Fibroblast of villous mesenchyme (primary cell): ENCODE measurements at regions not wholly inside any gene's neighbourhood (a gene's known extent, or its start where the extent isn't known, plus 50 kb on each side); places are given as distances from the start of the nearest gene placed in this dataset.

Source experiments
- DNase-seq: peaks from one replicate; pipeline ENCODE4 v3.0.0-alpha.2; 2010; ENCODE audit warnings: low read depth
- H3K4me3 ChIP-seq: 2 replicates; pipeline ENCODE4 v1.5.1; 2011; ENCODE audit warnings: low read depth, mild to moderate bottlenecking, low read length
- TF ChIP-seq, protein P1 (sequence below): IDR thresholded peaks from 2 replicates; pipeline ENCODE4 v1.5.1; 2012; ENCODE audit warnings: low read depth, mild to moderate bottlenecking, low read length; ENCODE audit not compliant: insufficient read depth

DNA sequence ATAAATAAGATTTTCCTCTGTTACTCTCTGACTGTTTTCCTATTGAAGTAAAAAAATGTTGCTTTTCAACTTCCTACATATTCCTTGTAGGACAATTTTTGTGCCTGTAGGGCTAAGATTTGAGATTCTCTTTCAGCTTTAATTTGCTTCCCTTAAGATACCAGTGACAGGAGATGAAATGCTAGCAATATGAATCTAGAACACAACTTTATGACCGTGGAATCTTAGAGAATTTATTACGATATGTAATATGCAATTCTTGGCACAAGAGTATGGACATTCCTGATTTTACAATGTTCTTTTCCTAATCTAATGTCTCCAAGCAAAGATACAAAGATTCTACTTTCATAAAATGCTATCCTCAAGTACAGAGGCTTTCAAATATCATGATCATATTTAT is 180.9 kb downstream of the KCNE4 start:
- DNase-seq: no peak
- TF ChIP-seq, protein P1, sequence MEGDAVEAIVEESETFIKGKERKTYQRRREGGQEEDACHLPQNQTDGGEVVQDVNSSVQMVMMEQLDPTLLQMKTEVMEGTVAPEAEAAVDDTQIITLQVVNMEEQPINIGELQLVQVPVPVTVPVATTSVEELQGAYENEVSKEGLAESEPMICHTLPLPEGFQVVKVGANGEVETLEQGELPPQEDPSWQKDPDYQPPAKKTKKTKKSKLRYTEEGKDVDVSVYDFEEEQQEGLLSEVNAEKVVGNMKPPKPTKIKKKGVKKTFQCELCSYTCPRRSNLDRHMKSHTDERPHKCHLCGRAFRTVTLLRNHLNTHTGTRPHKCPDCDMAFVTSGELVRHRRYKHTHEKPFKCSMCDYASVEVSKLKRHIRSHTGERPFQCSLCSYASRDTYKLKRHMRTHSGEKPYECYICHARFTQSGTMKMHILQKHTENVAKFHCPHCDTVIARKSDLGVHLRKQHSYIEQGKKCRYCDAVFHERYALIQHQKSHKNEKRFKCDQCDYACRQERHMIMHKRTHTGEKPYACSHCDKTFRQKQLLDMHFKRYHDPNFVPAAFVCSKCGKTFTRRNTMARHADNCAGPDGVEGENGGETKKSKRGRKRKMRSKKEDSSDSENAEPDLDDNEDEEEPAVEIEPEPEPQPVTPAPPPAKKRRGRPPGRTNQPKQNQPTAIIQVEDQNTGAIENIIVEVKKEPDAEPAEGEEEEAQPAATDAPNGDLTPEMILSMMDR: no peak

DNA sequence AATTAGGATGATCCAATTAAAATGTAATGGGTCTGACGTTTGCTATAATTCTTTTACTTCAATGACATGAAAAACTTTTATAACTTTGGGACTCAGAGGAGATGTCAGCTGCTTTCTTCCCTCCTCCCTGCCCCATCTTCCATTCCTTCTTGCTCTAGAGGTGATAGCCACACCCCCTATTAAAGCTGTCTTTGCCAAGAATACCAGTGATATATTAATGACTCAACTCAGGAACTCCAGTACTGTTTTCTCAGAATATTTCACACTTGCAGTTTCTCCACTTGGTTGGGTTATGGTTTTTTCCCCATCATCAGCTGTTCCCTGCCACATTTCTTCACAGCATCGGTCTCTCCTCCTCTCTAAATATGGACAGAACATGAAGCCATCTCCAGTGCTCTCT is 184.0 kb downstream of the KCNE4 start:
- no peak for DNase-seq
- no peak overlapping the region for H3K4me3 ChIP-seq

More for the DNA sequence above, 180.9 kb downstream of the KCNE4 start:
- no peak overlapping the region for H3K4me3 ChIP-seq

DNA sequence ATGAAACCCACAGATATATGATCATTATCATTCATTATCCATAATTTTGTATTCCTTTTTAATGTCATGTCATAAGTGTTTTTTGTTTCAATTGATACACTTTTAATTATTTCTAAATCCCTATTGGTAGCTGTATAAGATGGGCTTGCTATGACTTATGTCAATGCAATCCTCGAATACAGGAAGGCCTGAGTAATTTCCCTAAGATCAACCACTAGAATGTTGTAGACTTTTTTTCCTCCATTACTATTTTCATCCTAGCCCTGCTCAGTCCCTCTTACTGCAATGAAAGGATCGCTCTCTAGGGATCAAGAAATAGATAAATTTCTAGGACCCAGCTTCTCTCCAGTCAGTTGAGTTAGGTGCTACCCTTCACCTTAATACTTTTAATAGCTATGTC is 186.3 kb downstream of the KCNE4 start:
- H3K4me3 ChIP-seq: no peak overlapping the region
- TF ChIP-seq, protein P1: no peak
- no peak for DNase-seq

More for the DNA sequence above, 184.0 kb downstream of the KCNE4 start:
- TF ChIP-seq, protein P1: no peak

DNA sequence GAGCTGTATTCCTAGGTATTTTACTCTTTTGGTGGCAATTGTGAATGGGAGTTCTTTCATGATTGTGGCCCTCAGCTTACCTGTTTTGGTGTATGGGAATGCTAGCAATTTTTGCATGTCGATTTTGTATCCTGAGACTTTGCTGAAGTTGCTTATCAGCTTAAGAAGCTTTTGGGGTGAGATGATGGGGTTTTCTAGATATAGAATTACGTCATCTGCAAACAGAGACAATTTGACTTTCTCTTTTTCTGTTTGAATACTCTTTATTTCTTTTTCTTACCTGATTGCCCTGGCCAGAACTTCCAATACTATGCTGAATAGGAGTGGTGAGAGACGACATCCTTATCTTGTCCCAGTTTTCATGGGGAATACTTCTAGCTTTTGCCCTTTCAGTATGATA is 191.2 kb downstream of the KCNE4 start:
- TF ChIP-seq, protein P1: no peak
- H3K4me3 ChIP-seq: no peak overlapping the region
- no peak for DNase-seq

DNA sequence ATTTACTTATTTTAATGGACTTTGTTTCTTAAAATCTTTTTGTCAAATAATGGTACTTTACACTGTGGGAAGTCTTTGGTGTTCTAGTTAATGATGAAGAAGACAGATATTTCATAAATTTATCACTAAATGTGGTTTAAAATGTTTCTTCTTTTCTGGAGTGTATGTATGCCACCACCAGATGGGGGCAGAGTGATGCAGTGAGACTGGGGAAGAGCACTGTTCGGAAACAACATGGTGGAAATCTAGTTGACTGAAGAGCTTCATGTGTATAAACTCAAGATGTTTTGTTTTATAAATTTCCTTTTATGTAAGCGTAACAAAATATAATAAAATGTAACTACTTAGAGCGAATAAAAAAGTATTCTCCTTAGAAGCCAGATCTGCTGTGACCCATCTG is 195.1 kb downstream of the KCNE4 start:
- DNase-seq: peak; percentile 54
- TF ChIP-seq, protein P1: peak; percentile 67
- H3K4me3 ChIP-seq: no peak overlapping the region

DNA sequence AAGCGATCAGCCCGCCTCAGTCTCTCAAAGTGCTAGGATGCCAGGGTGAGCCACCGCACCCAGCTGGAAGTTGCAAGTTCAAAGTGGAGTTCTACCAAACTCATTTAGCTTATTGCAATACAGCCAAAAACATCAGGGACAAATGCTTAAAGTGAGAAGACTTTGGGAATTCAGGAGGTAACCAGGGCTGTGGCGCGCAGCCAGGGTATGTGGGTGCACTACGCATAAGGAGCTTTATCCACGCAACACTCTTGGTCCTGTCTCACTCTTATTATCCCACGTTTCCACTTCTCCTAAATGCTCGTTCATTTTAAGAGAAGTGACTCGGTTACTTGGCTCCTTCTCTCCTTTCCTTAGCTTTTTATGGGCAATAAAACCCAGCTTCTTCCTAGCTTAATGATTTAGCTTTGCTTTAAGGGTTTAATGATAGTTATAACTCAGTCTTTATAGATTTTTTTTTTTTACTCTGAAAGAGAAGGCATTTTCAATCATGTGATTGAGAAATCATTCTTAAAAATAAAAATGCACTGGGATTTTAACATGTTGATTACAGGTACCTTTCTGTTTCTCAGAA is 199.8 kb downstream of the KCNE4 start:
- TF ChIP-seq, protein P1: no peak
- no peak for DNase-seq
- no peak overlapping the region for H3K4me3 ChIP-seq

DNA sequence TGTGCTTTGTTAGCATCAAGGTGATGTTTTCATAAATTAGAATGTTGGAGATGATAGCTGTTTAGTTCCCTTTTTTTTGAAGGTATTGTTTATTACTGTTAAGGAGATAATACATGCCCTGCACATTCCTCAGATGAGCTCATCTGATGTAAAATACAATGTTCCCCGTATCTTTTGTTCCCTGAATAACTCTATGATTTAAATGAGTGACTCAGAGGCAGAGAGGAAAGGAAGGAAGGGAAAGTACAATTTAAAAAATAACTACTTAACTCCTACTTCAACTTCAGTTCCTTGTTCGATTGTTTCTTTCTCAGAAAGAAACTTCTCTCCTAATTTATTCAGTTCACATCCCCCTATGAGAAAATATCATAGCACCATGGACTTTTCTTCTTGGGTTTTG is 208.7 kb downstream of the KCNE4 start:
- no peak overlapping the region for H3K4me3 ChIP-seq
- TF ChIP-seq, protein P1: no peak
- DNase-seq: no peak
